Liver (tissue), 7 donors: ENCODE measurements at regions not wholly inside any gene's neighbourhood (a gene's known extent, or its start where the extent isn't known, plus 50 kb on each side); places are given as distances from the start of the nearest gene placed in this dataset.

Experiments used
- DNase-seq: peaks from one replicate; pipeline ENCODE4 v3.0.0-alpha.2; 2017; ENCODE audit warnings: low spot score
- H3K27ac ChIP-seq, 2 donors: one replicate each; pipeline ENCODE4 v1.7.0; 2013; ENCODE audit warnings: inconsistent platforms in 2 of 2, low read length in 2 of 2, control low read depth in 1 of 2, low read depth in 1 of 2, mild to moderate bottlenecking in 1 of 2
- H3K27me3 ChIP-seq, 4 donors: one replicate each; pipeline versions ENCODE4 v1.6.1 to v1.7.0; 2013; ENCODE audit warnings: low read length in 3 of 4, inconsistent platforms in 1 of 4, mild to moderate bottlenecking in 1 of 4, moderate library complexity in 1 of 4; ENCODE audit not compliant: control insufficient read depth in 4 of 4, insufficient read depth in 4 of 4
- H3K36me3 ChIP-seq, 4 donors: one replicate each; pipeline versions ENCODE4 v1.6.1 to v1.7.0; 2013; ENCODE audit warnings: low read length in 3 of 4, mild to moderate bottlenecking in 3 of 4, low read depth in 1 of 4, moderate library complexity in 1 of 4; ENCODE audit not compliant: control insufficient read depth in 4 of 4, insufficient read depth in 3 of 4
- H3K4me1 ChIP-seq, 4 donors: one replicate each; pipeline versions ENCODE4 v1.6.1 to v1.7.0; 2013; ENCODE audit warnings: low read length in 3 of 4, mild to moderate bottlenecking in 3 of 4, moderate library complexity in 1 of 4; ENCODE audit not compliant: control insufficient read depth in 4 of 4, insufficient read depth in 4 of 4
- H3K4me3 ChIP-seq, 3 donors: one replicate each; pipeline versions ENCODE4 v1.6.1 to v1.7.0; 2013; ENCODE audit warnings: low read length in 3 of 3, control low read depth in 1 of 3, low read depth in 1 of 3, mild to moderate bottlenecking in 1 of 3
- H3K9ac ChIP-seq, 2 donors: one replicate each; pipeline ENCODE4 v1.7.0; 2013; ENCODE audit warnings: low read length in 2 of 2, mild to moderate bottlenecking in 2 of 2, moderate library complexity in 2 of 2, control low read depth in 1 of 2, low read depth in 1 of 2
- H3K9me3 ChIP-seq, 4 donors: one replicate each; pipeline versions ENCODE4 v1.6.1 to v1.7.0; 2013; ENCODE audit warnings: low read length in 3 of 4; ENCODE audit not compliant: control insufficient read depth in 4 of 4
- EGR1 ChIP-seq, 2 donors: IDR thresholded peaks; 2 replicates each; pipeline ENCODE4 v1.6.1; 2016 to 2018; ENCODE audit warnings: antibody characterized with exemption in 2 of 2, low read depth in 2 of 2
- FOXA1 ChIP-seq: IDR thresholded peaks from 2 replicates; pipeline ENCODE4 v1.6.1; 2016; ENCODE audit warnings: antibody characterized with exemption
- FOXA2 ChIP-seq: IDR thresholded peaks from 2 replicates; pipeline ENCODE4 v1.6.1; 2016; ENCODE audit warnings: antibody characterized with exemption
- GABPA ChIP-seq, 2 donors: IDR thresholded peaks in 1 of 2; conservative IDR thresholded peaks in 1 of 2; 2 replicates each; pipeline ENCODE4 v1.6.1; 2016; ENCODE audit warnings: antibody characterized with exemption in 2 of 2, mild to moderate bottlenecking in 1 of 2, moderate library complexity in 1 of 2
- HNF4A ChIP-seq, 2 donors: conservative IDR thresholded peaks; 2 replicates each; pipeline ENCODE4 v1.6.1; 2016; ENCODE audit warnings: antibody characterized with exemption in 2 of 2, mild to moderate bottlenecking in 2 of 2
- HNF4G ChIP-seq: IDR thresholded peaks from 2 replicates; pipeline ENCODE4 v1.6.1; 2016; ENCODE audit warnings: antibody characterized with exemption
- NR2F2 ChIP-seq: IDR thresholded peaks from 2 replicates; pipeline ENCODE4 v1.6.1; 2016; ENCODE audit warnings: antibody characterized with exemption
- RAD21 ChIP-seq, 2 donors: IDR thresholded peaks; 2 replicates each; pipeline ENCODE4 v1.6.1; 2016; ENCODE audit warnings: antibody characterized with exemption in 2 of 2, mild to moderate bottlenecking in 2 of 2
- RXRA ChIP-seq, 2 donors: IDR thresholded peaks; 2 replicates each; pipeline ENCODE4 v1.6.1; 2017 to 2018; ENCODE audit warnings: antibody characterized with exemption in 2 of 2, mild to moderate bottlenecking in 1 of 2
- SP1 ChIP-seq: IDR thresholded peaks from 2 replicates; pipeline ENCODE4 v1.6.1; 2018; ENCODE audit warnings: antibody characterized with exemption, mild to moderate bottlenecking
- TAF1 ChIP-seq: conservative IDR thresholded peaks from 2 replicates; pipeline ENCODE4 v1.6.1; 2016; ENCODE audit warnings: antibody characterized with exemption, mild to moderate bottlenecking
- YY1 ChIP-seq: IDR thresholded peaks from 2 replicates; pipeline ENCODE4 v1.6.1; 2016; ENCODE audit warnings: antibody characterized with exemption, mild to moderate bottlenecking
- WGBS: extraction: QIAGEN DNeasy Blood & Tissue Kit; methylation state at CpG from one replicate; pipeline ENCODE4 v1.1.7; 2013; 5-methylcytosine and 5-hydroxymethylcytosine counted together
- TF ChIP-seq, protein P1 (sequence below): IDR thresholded peaks from 2 replicates; pipeline ENCODE4 v1.6.1; 2016; ENCODE audit warnings: antibody characterized with exemption
- TF ChIP-seq, protein P2 (sequence below): IDR thresholded peaks from 2 replicates; pipeline ENCODE4 v1.6.1; 2016; ENCODE audit warnings: antibody characterized with exemption
- TF ChIP-seq, protein P3 (sequence below): IDR thresholded peaks from 2 replicates; pipeline ENCODE4 v1.6.1; 2016; ENCODE audit warnings: antibody characterized with exemption
- donor health status: healthy.
- donor health status: healthy.
- donor health status: healthy.
- donor health status: healthy.

DNA sequence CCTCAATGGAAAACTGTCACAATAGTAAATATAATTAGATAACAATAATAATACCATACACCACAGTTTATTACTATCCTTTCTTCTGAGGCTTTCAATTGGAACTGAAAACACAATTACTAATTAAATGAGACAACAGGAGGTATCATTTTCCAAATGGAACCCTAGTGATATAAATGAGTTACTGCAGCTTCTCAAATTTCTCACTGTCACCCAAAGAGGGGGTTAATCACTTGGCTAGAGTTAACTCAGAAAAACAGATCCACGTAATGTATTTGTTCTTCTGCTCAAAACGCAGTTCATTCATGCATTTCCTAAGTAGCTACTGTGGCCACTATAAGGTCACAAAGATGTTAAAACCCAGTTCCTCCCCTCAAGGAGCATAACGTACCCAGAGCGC lies 120.9 kb upstream of the FOXN3 start:
- no peaks in the 10 kb centered on the region for H3K27me3 ChIP-seq
- H3K9me3 ChIP-seq = no peaks in the 10 kb centered on the region
- H3K4me3 ChIP-seq = no peak overlapping the region
- no peaks in the 10 kb centered on the region for H3K4me1 ChIP-seq
- no peak overlapping the region for H3K9ac ChIP-seq
- H3K27ac ChIP-seq = no peak overlapping the region
- 81% methylated on average over 4 of the region's 4 CpGs for WGBS
- no peaks in the 10 kb centered on the region for H3K36me3 ChIP-seq
- no peak for TF ChIP-seq GABPA (IDR thresholded peaks at IDR 0.05 in 1 of 2, conservative IDR thresholded peaks at IDR 0.05 in 1 of 2)
- TF ChIP-seq, protein P1, sequence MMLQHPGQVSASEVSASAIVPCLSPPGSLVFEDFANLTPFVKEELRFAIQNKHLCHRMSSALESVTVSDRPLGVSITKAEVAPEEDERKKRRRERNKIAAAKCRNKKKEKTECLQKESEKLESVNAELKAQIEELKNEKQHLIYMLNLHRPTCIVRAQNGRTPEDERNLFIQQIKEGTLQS = no peak
- TF ChIP-seq FOXA1 = no peak
- TF ChIP-seq EGR1 (IDR thresholded peaks at IDR 0.05; ENCODE audit: low read depth in 2 of 2) = no peak
- no peak for TF ChIP-seq RXRA (IDR thresholded peaks at IDR 0.05)
- no peak for DNase-seq

DNA sequence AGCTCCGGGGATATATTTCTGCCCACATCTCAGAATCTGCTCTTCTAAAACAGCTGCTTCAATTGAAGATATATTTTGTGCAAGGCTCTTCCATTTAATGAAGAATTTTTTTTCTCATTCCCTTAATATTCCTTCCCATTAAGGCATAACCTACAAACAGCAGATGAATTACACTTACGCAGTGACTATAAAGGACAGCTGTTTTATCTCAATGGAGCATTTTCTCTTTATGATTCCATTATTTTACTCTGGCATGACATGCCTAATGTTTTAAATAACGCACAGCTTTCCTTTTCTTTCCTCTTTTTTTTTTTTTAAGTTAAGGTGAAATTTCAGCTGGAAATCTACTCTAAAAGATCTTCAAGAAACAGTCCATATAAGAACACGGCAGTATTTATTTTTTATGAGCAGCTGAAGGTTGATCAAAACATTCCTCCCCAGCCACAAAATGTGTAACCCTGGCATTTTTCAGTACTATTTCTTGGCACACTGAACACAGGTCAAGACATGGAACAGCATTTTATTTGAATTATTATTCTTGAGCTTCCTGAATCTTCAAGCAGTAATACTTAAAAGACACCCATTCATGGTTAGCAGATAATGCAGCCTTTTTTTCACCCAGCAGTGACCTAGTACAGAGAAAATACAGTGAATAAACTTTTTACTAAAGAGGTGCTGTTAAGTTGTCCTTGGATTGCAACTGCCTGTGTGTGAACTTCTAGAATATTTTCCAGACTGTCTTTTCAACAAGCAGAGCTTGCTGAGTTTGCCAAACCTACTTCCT lies 118.1 kb upstream of the FOXN3 start:
- no peaks in the 10 kb centered on the region for H3K36me3 ChIP-seq

DNA sequence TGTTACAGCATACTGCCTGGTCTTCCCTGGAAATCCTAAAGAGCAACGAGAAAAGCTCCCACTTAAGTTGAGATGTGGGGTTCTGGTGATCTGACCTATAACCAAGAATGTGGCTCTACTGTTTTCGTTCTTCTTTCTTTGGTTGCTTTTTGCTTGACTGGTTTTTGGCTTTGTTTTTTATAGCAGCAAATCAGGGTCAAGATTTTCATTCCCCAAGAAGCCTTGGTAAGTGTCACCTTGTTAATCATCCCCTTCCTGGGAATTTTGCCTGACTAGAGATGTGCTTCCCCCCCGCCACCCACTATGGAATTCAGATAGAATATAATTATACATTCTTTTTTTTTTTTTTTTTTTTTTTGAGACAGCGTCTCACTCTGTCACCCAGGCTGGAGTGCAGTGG lies 116.7 kb upstream of the FOXN3 start:
- DNase-seq = no peak
- Histone ChIP-seq H3K9ac (no peak overlapping the region), H3K4me1 (peaks cover 0 to 3% (median 0%) of the 10 kb centered on the region in 4 donors), H3K27ac (no peak overlapping the region), H3K9me3 (no peaks in the 10 kb centered on the region), H3K36me3 (no peaks in the 10 kb centered on the region), H3K27me3 (no peaks in the 10 kb centered on the region), H3K4me3 (no peak overlapping the region)
- no peak for TF ChIP-seq YY1
- WGBS = 97% methylated on average over 4 of the region's 4 CpGs

More for the DNA sequence above, 118.1 kb upstream of the FOXN3 start:
- TF ChIP-seq HNF4G = no peak
- TF ChIP-seq GABPA (IDR thresholded peaks at IDR 0.05 in 1 of 2, conservative IDR thresholded peaks at IDR 0.05 in 1 of 2) = no peak
- no peak for TF ChIP-seq NR2F2
- TF ChIP-seq HNF4A (conservative IDR thresholded peaks at IDR 0.05) = no peak
- no peak for TF ChIP-seq FOXA1
- TF ChIP-seq TAF1 = no peak
- TF ChIP-seq FOXA2 = no peak
- TF ChIP-seq RAD21 (IDR thresholded peaks at IDR 0.05) = no peak
- TF ChIP-seq, protein P2, sequence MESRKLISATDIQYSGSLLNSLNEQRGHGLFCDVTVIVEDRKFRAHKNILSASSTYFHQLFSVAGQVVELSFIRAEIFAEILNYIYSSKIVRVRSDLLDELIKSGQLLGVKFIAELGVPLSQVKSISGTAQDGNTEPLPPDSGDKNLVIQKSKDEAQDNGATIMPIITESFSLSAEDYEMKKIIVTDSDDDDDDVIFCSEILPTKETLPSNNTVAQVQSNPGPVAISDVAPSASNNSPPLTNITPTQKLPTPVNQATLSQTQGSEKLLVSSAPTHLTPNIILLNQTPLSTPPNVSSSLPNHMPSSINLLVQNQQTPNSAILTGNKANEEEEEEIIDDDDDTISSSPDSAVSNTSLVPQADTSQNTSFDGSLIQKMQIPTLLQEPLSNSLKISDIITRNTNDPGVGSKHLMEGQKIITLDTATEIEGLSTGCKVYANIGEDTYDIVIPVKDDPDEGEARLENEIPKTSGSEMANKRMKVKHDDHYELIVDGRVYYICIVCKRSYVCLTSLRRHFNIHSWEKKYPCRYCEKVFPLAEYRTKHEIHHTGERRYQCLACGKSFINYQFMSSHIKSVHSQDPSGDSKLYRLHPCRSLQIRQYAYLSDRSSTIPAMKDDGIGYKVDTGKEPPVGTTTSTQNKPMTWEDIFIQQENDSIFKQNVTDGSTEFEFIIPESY = no peak
- TF ChIP-seq EGR1 (IDR thresholded peaks at IDR 0.05; ENCODE audit: low read depth in 2 of 2) = no peak
- TF ChIP-seq RXRA (IDR thresholded peaks at IDR 0.05) = no peak
- TF ChIP-seq, protein P3, sequence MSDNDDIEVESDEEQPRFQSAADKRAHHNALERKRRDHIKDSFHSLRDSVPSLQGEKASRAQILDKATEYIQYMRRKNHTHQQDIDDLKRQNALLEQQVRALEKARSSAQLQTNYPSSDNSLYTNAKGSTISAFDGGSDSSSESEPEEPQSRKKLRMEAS = no peak
- no peak for TF ChIP-seq SP1
- Histone ChIP-seq H3K4me3 (no peak overlapping the region), H3K9ac (no peak overlapping the region), H3K4me1 (peaks cover 0 to 3% (median 0%) of the 10 kb centered on the region in 4 donors), H3K27ac (no peak overlapping the region), H3K9me3 (no peaks in the 10 kb centered on the region), H3K27me3 (no peaks in the 10 kb centered on the region)
- DNase-seq = no peak
- WGBS = 88% methylated on average over 4 of the region's 4 CpGs
